Skeletal muscle tissue (tissue), 3 donors: ENCODE measurements at regions not wholly inside any gene's neighbourhood (a gene's known extent, or its start where the extent isn't known, plus 50 kb on each side); places are given as distances from the start of the nearest gene placed in this dataset.

ENCODE experiments used
- H3K27ac ChIP-seq: one replicate; pipeline ENCODE4 v1.7.0; 2013; ENCODE audit warnings: mild to moderate bottlenecking, low read depth, low read length, inconsistent platforms
- H3K27me3 ChIP-seq, 3 donors: one replicate each; pipeline ENCODE4 v1.7.0; 2013; ENCODE audit warnings: low read length in 3 of 3; ENCODE audit not compliant: control insufficient read depth in 3 of 3, insufficient read depth in 3 of 3
- H3K36me3 ChIP-seq, 3 donors: one replicate each; pipeline ENCODE4 v1.7.0; 2013; ENCODE audit warnings: low read length in 3 of 3; ENCODE audit not compliant: control insufficient read depth in 3 of 3, insufficient read depth in 3 of 3
- H3K4me1 ChIP-seq, 3 donors: one replicate each; pipeline ENCODE4 v1.7.0; 2013; ENCODE audit warnings: low read length in 3 of 3, mild to moderate bottlenecking in 3 of 3; ENCODE audit not compliant: control insufficient read depth in 3 of 3, insufficient read depth in 3 of 3
- H3K4me3 ChIP-seq, 3 donors: one replicate each; pipeline ENCODE4 v1.7.0; 2013; ENCODE audit warnings: low read length in 3 of 3
- H3K9ac ChIP-seq, 3 donors: one replicate each; pipeline ENCODE4 v1.7.0; 2013; ENCODE audit warnings: low read length in 3 of 3, mild to moderate bottlenecking in 3 of 3, moderate library complexity in 2 of 3, low read depth in 1 of 3
- H3K9me3 ChIP-seq, 3 donors: one replicate each; pipeline ENCODE4 v1.7.0; 2013; ENCODE audit warnings: low read length in 3 of 3; ENCODE audit not compliant: control insufficient read depth in 3 of 3
- donor health status: Osteomylitis.

- H3K27me3 ChIP-seq: no peaks in the 10 kb centered on the region
- H3K9ac ChIP-seq: no peak overlapping the region
- H3K27ac ChIP-seq: no peak overlapping the region
- H3K36me3 ChIP-seq: no peaks in the 10 kb centered on the region
- no peak overlapping the region for H3K4me3 ChIP-seq
- no peaks in the 10 kb centered on the region for H3K4me1 ChIP-seq
- no peaks in the 10 kb centered on the region for H3K9me3 ChIP-seq
These were observed 216.2 kb downstream of the LRRN1 start for GRCh38 chr3:4015426-4015825.

- Histone ChIP-seq H3K9me3 (no peaks in the 10 kb centered on the region), H3K27me3 (no peaks in the 10 kb centered on the region), H3K9ac (no peak overlapping the region), H3K4me3 (no peak overlapping the region), H3K4me1 (no peaks in the 10 kb centered on the region), H3K36me3 (no peaks in the 10 kb centered on the region), H3K27ac (no peak overlapping the region)
These were observed 220.3 kb downstream of the LRRN1 start for GRCh38 chr3:4019501-4019900.

GRCh38 chr3:4021162-4021561 lies 221.9 kb downstream of the LRRN1 start:
- Histone ChIP-seq H3K36me3 (no peaks in the 10 kb centered on the region), H3K27me3 (no peaks in the 10 kb centered on the region), H3K27ac (no peak overlapping the region)

GRCh38 chr3:4029135-4029534 lies 229.9 kb downstream of the LRRN1 start:
- no peaks in the 10 kb centered on the region for H3K9me3 ChIP-seq
- no peak overlapping the region for H3K27ac ChIP-seq
- no peak overlapping the region for H3K4me3 ChIP-seq

More at GRCh38 chr3:4021162-4021561, 221.9 kb downstream of the LRRN1 start:
- Histone ChIP-seq H3K4me3 (no peak overlapping the region), H3K9me3 (no peaks in the 10 kb centered on the region), H3K9ac (no peak overlapping the region), H3K4me1 (no peaks in the 10 kb centered on the region)

GRCh38 chr3:4030624-4031023 lies 231.4 kb downstream of the LRRN1 start:
- H3K27ac ChIP-seq: peak overlapping the region; percentile 45

More at GRCh38 chr3:4029135-4029534, 229.9 kb downstream of the LRRN1 start:
- Histone ChIP-seq H3K9ac (no peak overlapping the region), H3K27me3 (no peaks in the 10 kb centered on the region), H3K4me1 (peaks cover 0 to 7% (median 3%) of the 10 kb centered on the region in 3 donors), H3K36me3 (no peaks in the 10 kb centered on the region)

GRCh38 chr3:4033296-4033695 lies 234.1 kb downstream of the LRRN1 start:
- H3K27ac ChIP-seq: no peak overlapping the region
- no peaks in the 10 kb centered on the region for H3K9me3 ChIP-seq
- no peaks in the 10 kb centered on the region for H3K36me3 ChIP-seq
- no peak overlapping the region for H3K4me3 ChIP-seq
- H3K27me3 ChIP-seq: no peaks in the 10 kb centered on the region
- peaks cover 0 to 7% (median 3%) of the 10 kb centered on the region in 3 donors for H3K4me1 ChIP-seq
- H3K9ac ChIP-seq: no peak overlapping the region

More at GRCh38 chr3:4030624-4031023, 231.4 kb downstream of the LRRN1 start:
- Histone ChIP-seq H3K9me3 (no peaks in the 10 kb centered on the region), H3K27me3 (no peaks in the 10 kb centered on the region), H3K4me1 (peaks cover 0 to 7% (median 3%) of the 10 kb centered on the region in 3 donors), H3K9ac (no peak overlapping the region), H3K4me3 (no peak overlapping the region), H3K36me3 (no peaks in the 10 kb centered on the region)

- Histone ChIP-seq H3K4me1 (peaks cover 0 to under 1% (median 0%) of the 10 kb centered on the region in 3 donors), H3K4me3 (no peak overlapping the region), H3K9ac (no peak overlapping the region), H3K9me3 (no peaks in the 10 kb centered on the region), H3K27ac (no peak overlapping the region), H3K36me3 (no peaks in the 10 kb centered on the region), H3K27me3 (no peaks in the 10 kb centered on the region)
These were observed 236.8 kb downstream of the LRRN1 start for GRCh38 chr3:4036046-4036445.

- Histone ChIP-seq H3K4me1 (no peaks in the 10 kb centered on the region), H3K27me3 (no peaks in the 10 kb centered on the region), H3K36me3 (no peaks in the 10 kb centered on the region), H3K9ac (no peak overlapping the region), H3K27ac (no peak overlapping the region), H3K4me3 (no peak overlapping the region), H3K9me3 (no peaks in the 10 kb centered on the region)
These were observed 239.1 kb downstream of the LRRN1 start for GRCh38 chr3:4038351-4038750.

- Histone ChIP-seq H3K9me3 (no peaks in the 10 kb centered on the region), H3K4me3 (no peak overlapping the region), H3K27me3 (no peaks in the 10 kb centered on the region), H3K9ac (no peak overlapping the region), H3K4me1 (no peaks in the 10 kb centered on the region), H3K36me3 (no peaks in the 10 kb centered on the region), H3K27ac (no peak overlapping the region)
These were observed 242.8 kb downstream of the LRRN1 start for GRCh38 chr3:4042070-4042469.

GRCh38 chr3:4042869-4043268 lies 243.6 kb downstream of the LRRN1 start:
- Histone ChIP-seq H3K4me3 (no peak overlapping the region), H3K36me3 (no peaks in the 10 kb centered on the region), H3K4me1 (no peaks in the 10 kb centered on the region), H3K27me3 (no peaks in the 10 kb centered on the region), H3K27ac (no peak overlapping the region), H3K9me3 (no peaks in the 10 kb centered on the region), H3K9ac (no peak overlapping the region)
